ENCODE measurements at regions not wholly inside any gene's neighbourhood (a gene's known extent, or its start where the extent isn't known, plus 50 kb on each side); places are given as distances from the start of the nearest gene placed in this dataset.
A peak's percentile ranks its signal among the peaks of the same experiment; 100 is the strongest.

DNA sequence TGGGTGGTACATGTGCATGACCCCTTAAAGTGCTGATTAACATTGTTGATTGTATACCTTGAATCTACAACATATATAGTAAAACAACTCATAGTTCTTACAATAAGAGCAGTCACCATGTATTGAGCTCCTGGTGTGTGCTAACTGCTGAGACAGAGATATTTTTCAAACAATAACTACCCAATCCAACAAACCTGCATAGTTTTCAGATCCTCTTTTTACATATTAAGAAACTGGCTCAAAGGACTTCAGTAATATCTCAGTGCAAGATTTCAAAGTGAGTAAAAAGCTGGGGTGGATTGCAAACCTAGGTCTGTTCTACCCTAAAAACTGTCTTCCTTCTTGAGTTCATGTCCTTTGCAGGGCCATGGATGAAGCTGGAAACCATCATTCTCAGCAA is 272.2 kb downstream of the SNX13 start:
- Histone ChIP-seq H3K27ac (ENCODE audit: low read depth, low read length) (no peak overlapping the region), H3K4me1 (ENCODE audit: control insufficient read depth in 5 of 5, insufficient read depth in 5 of 5, low read length in 5 of 5) (no peaks in the 10 kb centered on the region), H3K4me3 (ENCODE audit: low read depth in 1 of 5, low read length in 5 of 5) (no peak overlapping the region), H3K9me3 (ENCODE audit: control insufficient read depth in 5 of 5, low read length in 5 of 5) (no peaks in the 10 kb centered on the region), H3K9ac (ENCODE audit: low read length in 5 of 5) (no peak overlapping the region), H3K36me3 (ENCODE audit: control insufficient read depth in 5 of 5, insufficient read depth in 5 of 5, low read length in 5 of 5) (no peaks in the 10 kb centered on the region), H3K27me3 (ENCODE audit: control insufficient read depth in 5 of 5, insufficient read depth in 4 of 5, low read length in 5 of 5) (no peaks in the 10 kb centered on the region)

- Histone ChIP-seq H3K4me1 (ENCODE audit: control insufficient read depth in 5 of 5, insufficient read depth in 5 of 5, low read length in 5 of 5) (no peaks in the 10 kb centered on the region), H3K27me3 (ENCODE audit: control insufficient read depth in 5 of 5, insufficient read depth in 4 of 5, low read length in 5 of 5) (no peaks in the 10 kb centered on the region), H3K4me3 (ENCODE audit: low read depth in 1 of 5, low read length in 5 of 5) (no peak overlapping the region), H3K9ac (ENCODE audit: low read length in 5 of 5) (no peak overlapping the region), H3K27ac (ENCODE audit: low read depth, low read length) (no peak overlapping the region), H3K9me3 (ENCODE audit: control insufficient read depth in 5 of 5, low read length in 5 of 5) (no peaks in the 10 kb centered on the region), H3K36me3 (ENCODE audit: control insufficient read depth in 5 of 5, insufficient read depth in 5 of 5, low read length in 5 of 5) (no peaks in the 10 kb centered on the region)
Observed at GRCh38 chr7:17669204-17669603, 271.1 kb downstream of the SNX13 start.

GRCh38 chr7:17671956-17672355 is 268.3 kb downstream of the SNX13 start:
- Histone ChIP-seq H3K27me3 (ENCODE audit: control insufficient read depth in 5 of 5, insufficient read depth in 4 of 5, low read length in 5 of 5) (no peaks in the 10 kb centered on the region), H3K9me3 (ENCODE audit: control insufficient read depth in 5 of 5, low read length in 5 of 5) (no peaks in the 10 kb centered on the region), H3K4me3 (ENCODE audit: low read depth in 1 of 5, low read length in 5 of 5) (no peak overlapping the region), H3K36me3 (ENCODE audit: control insufficient read depth in 5 of 5, insufficient read depth in 5 of 5, low read length in 5 of 5) (no peaks in the 10 kb centered on the region), H3K27ac (ENCODE audit: low read depth, low read length) (no peak overlapping the region), H3K9ac (ENCODE audit: low read length in 5 of 5) (no peak overlapping the region), H3K4me1 (ENCODE audit: control insufficient read depth in 5 of 5, insufficient read depth in 5 of 5, low read length in 5 of 5) (no peaks in the 10 kb centered on the region)

GRCh38 chr7:17672783-17673182 is 267.5 kb downstream of the SNX13 start:
- Histone ChIP-seq H3K27me3 (ENCODE audit: control insufficient read depth in 5 of 5, insufficient read depth in 4 of 5, low read length in 5 of 5) (no peaks in the 10 kb centered on the region), H3K9me3 (ENCODE audit: control insufficient read depth in 5 of 5, low read length in 5 of 5) (no peaks in the 10 kb centered on the region), H3K27ac (ENCODE audit: low read depth, low read length) (no peak overlapping the region), H3K9ac (ENCODE audit: low read length in 5 of 5) (no peak overlapping the region), H3K4me3 (ENCODE audit: low read depth in 1 of 5, low read length in 5 of 5) (no peak overlapping the region), H3K36me3 (ENCODE audit: control insufficient read depth in 5 of 5, insufficient read depth in 5 of 5, low read length in 5 of 5) (no peaks in the 10 kb centered on the region), H3K4me1 (ENCODE audit: control insufficient read depth in 5 of 5, insufficient read depth in 5 of 5, low read length in 5 of 5) (no peaks in the 10 kb centered on the region)

DNA sequence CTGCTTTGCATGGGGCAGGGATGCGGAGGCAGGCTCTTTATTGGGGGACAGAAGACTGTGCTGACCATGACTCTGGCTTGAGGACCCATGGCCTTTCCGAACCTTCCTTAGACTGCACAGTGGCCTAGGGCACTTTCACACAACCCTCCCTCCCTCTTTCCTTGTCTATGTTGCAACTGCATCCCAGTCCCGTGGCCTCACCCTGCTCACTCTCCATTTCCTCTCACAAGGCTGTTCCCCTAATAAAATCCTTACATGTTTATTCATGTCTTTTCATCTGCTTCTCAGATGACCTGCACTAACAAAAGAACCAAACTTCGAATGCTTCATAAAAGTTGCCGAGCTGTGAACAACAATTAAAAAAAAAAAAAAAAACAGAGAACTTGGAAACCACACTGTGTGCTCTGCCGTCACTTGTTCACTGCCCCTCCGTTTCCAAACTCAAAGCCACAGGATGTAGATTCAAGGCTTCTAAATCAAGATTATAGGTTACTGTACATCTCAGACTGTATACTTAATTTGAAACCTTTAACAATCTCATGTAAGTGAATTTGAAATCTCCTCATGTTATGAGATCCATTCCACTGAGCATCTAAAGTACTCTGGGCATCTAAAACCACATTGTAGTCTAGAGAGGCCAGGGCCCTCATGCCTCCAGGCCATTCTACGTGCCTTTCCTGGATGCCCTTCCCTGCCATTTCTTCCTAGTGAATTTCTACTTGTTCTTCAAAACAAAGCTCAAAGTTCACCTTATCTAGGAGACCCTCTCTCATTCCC is 265.9 kb downstream of the SNX13 start:
- Histone ChIP-seq H3K27ac (ENCODE audit: low read depth, low read length) (no peak overlapping the region), H3K27me3 (ENCODE audit: control insufficient read depth in 5 of 5, insufficient read depth in 4 of 5, low read length in 5 of 5) (no peaks in the 10 kb centered on the region), H3K9me3 (ENCODE audit: control insufficient read depth in 5 of 5, low read length in 5 of 5) (no peaks in the 10 kb centered on the region), H3K4me1 (ENCODE audit: control insufficient read depth in 5 of 5, insufficient read depth in 5 of 5, low read length in 5 of 5) (peaks cover under 1 to 3% (median under 1%) of the 10 kb centered on the region in 5 donors), H3K9ac (ENCODE audit: low read length in 5 of 5) (no peak overlapping the region), H3K36me3 (ENCODE audit: control insufficient read depth in 5 of 5, insufficient read depth in 5 of 5, low read length in 5 of 5) (no peaks in the 10 kb centered on the region), H3K4me3 (ENCODE audit: low read depth in 1 of 5, low read length in 5 of 5) (no peak overlapping the region)

- no peaks in the 10 kb centered on the region for H3K27me3 ChIP-seq (ENCODE audit: control insufficient read depth in 5 of 5, insufficient read depth in 4 of 5, low read length in 5 of 5)
- H3K27ac ChIP-seq (ENCODE audit: low read depth, low read length), result no peak overlapping the region
- no peaks in the 10 kb centered on the region for H3K9me3 ChIP-seq (ENCODE audit: control insufficient read depth in 5 of 5, low read length in 5 of 5)
Observed at GRCh38 chr7:17674943-17675608, 265.2 kb downstream of the SNX13 start.

DNA sequence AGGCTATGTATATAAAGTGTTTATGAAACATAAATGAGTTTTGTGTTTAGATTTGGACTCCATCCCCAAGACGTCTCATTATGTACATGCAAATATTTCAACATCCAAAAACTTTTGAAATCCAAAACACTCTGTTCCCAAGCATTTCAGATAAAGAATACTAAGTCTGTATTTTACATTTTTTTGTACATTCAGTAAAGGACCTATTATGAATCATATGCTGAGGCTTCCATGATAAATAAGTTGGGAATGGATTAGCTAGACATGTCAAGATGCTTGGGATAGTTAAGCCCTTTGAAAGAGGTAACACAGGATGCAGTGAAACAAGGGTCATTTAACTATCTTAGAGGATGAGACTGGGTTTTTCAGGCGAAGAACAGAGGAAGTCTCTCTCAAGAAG is 262.9 kb downstream of the SNX13 start:
- Histone ChIP-seq H3K27me3 (ENCODE audit: control insufficient read depth in 5 of 5, insufficient read depth in 4 of 5, low read length in 5 of 5) (no peaks in the 10 kb centered on the region), H3K4me1 (ENCODE audit: control insufficient read depth in 5 of 5, insufficient read depth in 5 of 5, low read length in 5 of 5) (peaks cover 7 to 17% (median 13%) of the 10 kb centered on the region in 5 donors), H3K36me3 (ENCODE audit: control insufficient read depth in 5 of 5, insufficient read depth in 5 of 5, low read length in 5 of 5) (no peaks in the 10 kb centered on the region), H3K27ac (ENCODE audit: low read depth, low read length) (no peak overlapping the region), H3K4me3 (ENCODE audit: low read depth in 1 of 5, low read length in 5 of 5) (no peak overlapping the region), H3K9me3 (ENCODE audit: control insufficient read depth in 5 of 5, low read length in 5 of 5) (no peaks in the 10 kb centered on the region), H3K9ac (ENCODE audit: low read length in 5 of 5) (no peak overlapping the region)

More at GRCh38 chr7:17674943-17675608, 265.2 kb downstream of the SNX13 start:
- H3K4me1 ChIP-seq (ENCODE audit: control insufficient read depth in 5 of 5, insufficient read depth in 5 of 5, low read length in 5 of 5), result peaks cover 7 to 10% (median 8%) of the 10 kb centered on the region in 5 donors
- H3K4me3 ChIP-seq (ENCODE audit: low read depth in 1 of 5, low read length in 5 of 5), result no peak overlapping the region
- H3K9ac ChIP-seq (ENCODE audit: low read length in 5 of 5), result no peak overlapping the region
- H3K36me3 ChIP-seq (ENCODE audit: control insufficient read depth in 5 of 5, insufficient read depth in 5 of 5, low read length in 5 of 5), result no peaks in the 10 kb centered on the region

- H3K9ac ChIP-seq (ENCODE audit: low read length in 5 of 5), result no peak overlapping the region
- no peaks in the 10 kb centered on the region for H3K36me3 ChIP-seq (ENCODE audit: control insufficient read depth in 5 of 5, insufficient read depth in 5 of 5, low read length in 5 of 5)
- H3K27ac ChIP-seq (ENCODE audit: low read depth, low read length), result no peak overlapping the region
- no peaks in the 10 kb centered on the region for H3K9me3 ChIP-seq (ENCODE audit: control insufficient read depth in 5 of 5, low read length in 5 of 5)
- H3K4me3 ChIP-seq (ENCODE audit: low read depth in 1 of 5, low read length in 5 of 5), result no peak overlapping the region
- H3K27me3 ChIP-seq (ENCODE audit: control insufficient read depth in 5 of 5, insufficient read depth in 4 of 5, low read length in 5 of 5), result no peaks in the 10 kb centered on the region
- H3K4me1 ChIP-seq (ENCODE audit: control insufficient read depth in 5 of 5, insufficient read depth in 5 of 5, low read length in 5 of 5), result peaks cover 7 to 17% (median 13%) of the 10 kb centered on the region in 5 donors
Observed at GRCh38 chr7:17678896-17679295, 261.4 kb downstream of the SNX13 start.

DNA sequence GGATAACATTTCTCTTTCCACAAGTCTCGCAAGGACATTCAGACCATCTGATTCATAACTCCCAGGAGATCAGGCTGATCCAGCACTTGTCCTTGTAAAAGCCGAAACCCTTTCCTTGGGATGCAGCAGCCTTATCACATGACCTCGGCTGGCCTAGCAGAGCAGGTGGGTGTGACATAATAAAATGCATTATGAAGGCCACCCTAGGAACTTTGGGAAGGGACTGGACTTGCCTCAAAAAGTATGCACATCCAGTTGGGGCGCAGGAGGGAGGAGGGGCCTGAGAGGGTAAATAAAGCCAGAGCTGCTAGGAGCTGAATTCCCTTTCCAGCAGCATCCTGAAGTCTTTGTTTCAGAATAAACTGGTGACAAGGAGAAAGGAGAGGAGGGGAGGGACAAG is 260.8 kb downstream of the SNX13 start:
- H3K9me3 ChIP-seq (ENCODE audit: control insufficient read depth in 5 of 5, low read length in 5 of 5), result no peaks in the 10 kb centered on the region
- no peaks in the 10 kb centered on the region for H3K27me3 ChIP-seq (ENCODE audit: control insufficient read depth in 5 of 5, insufficient read depth in 4 of 5, low read length in 5 of 5)
- H3K9ac ChIP-seq (ENCODE audit: low read length in 5 of 5), result no peak overlapping the region
- peaks cover 7 to 17% (median 13%) of the 10 kb centered on the region in 5 donors for H3K4me1 ChIP-seq (ENCODE audit: control insufficient read depth in 5 of 5, insufficient read depth in 5 of 5, low read length in 5 of 5)
- no peaks in the 10 kb centered on the region for H3K36me3 ChIP-seq (ENCODE audit: control insufficient read depth in 5 of 5, insufficient read depth in 5 of 5, low read length in 5 of 5)
- H3K27ac ChIP-seq (ENCODE audit: low read depth, low read length), result no peak overlapping the region
- peak overlapping the region in 1 of 5 donors; percentile 17 for H3K4me3 ChIP-seq (ENCODE audit: low read depth in 1 of 5, low read length in 5 of 5)

DNA sequence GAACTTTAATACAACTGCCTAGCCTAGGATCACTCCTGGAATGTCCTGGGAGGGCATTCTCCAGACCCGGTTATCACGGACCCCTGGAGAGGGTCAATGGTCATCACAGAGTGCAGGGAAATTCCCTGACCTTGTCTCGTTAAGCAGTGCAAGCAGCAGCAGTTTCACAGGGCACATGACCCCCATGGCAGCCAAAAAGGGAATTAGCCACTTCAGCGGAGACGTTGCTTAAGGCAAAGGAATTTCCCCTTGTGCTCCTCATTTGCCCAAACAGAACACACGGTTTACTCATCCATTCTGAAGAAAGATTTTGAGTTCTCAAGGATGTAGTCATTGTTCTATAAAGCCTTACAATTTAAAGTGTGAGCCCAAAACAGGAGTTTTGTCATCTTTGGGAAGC is 260.3 kb downstream of the SNX13 start:
- Histone ChIP-seq H3K9ac (ENCODE audit: low read length in 5 of 5) (no peak overlapping the region), H3K27me3 (ENCODE audit: control insufficient read depth in 5 of 5, insufficient read depth in 4 of 5, low read length in 5 of 5) (no peaks in the 10 kb centered on the region), H3K36me3 (ENCODE audit: control insufficient read depth in 5 of 5, insufficient read depth in 5 of 5, low read length in 5 of 5) (no peaks in the 10 kb centered on the region), H3K4me3 (ENCODE audit: low read depth in 1 of 5, low read length in 5 of 5) (no peak overlapping the region), H3K9me3 (ENCODE audit: control insufficient read depth in 5 of 5, low read length in 5 of 5) (no peaks in the 10 kb centered on the region), H3K27ac (ENCODE audit: low read depth, low read length) (no peak overlapping the region), H3K4me1 (ENCODE audit: control insufficient read depth in 5 of 5, insufficient read depth in 5 of 5, low read length in 5 of 5) (peaks cover 7 to 17% (median 13%) of the 10 kb centered on the region in 5 donors)
